Endodermal cell (in vitro differentiated cells): ENCODE measurements at regions not wholly inside any gene's neighbourhood (a gene's known extent, or its start where the extent isn't known, plus 50 kb on each side); places are given as distances from the start of the nearest gene placed in this dataset.

ENCODE experiments used
- DNase-seq: peaks from one replicate; pipeline ENCODE4 v3.0.0-alpha.2; 2017
- H3K27ac ChIP-seq: 2 replicates; pipeline ENCODE4 v1.5.1; 2013; ENCODE audit warnings: mild to moderate bottlenecking, low read depth, low read length, moderate library complexity
- H3K27me3 ChIP-seq: 2 replicates; pipeline ENCODE4 v1.6.1; 2013; ENCODE audit warnings: mild to moderate bottlenecking, low read length, moderate library complexity; ENCODE audit not compliant: insufficient read depth, control insufficient read depth, poor library complexity, severe bottlenecking
- H3K36me3 ChIP-seq: 2 replicates; pipeline ENCODE4 v1.7.0; 2013; ENCODE audit warnings: mild to moderate bottlenecking, low read length, moderate library complexity; ENCODE audit not compliant: control insufficient read depth, insufficient read depth
- H3K4me1 ChIP-seq: one replicate; pipeline ENCODE4 v1.7.0; 2013; ENCODE audit warnings: low read length; ENCODE audit not compliant: control insufficient read depth, insufficient read depth
- H3K4me3 ChIP-seq: 2 replicates; pipeline ENCODE4 v1.5.1; 2013; ENCODE audit warnings: mild to moderate bottlenecking, low read length, moderate library complexity
- H3K9ac ChIP-seq: 2 replicates; pipeline ENCODE4 v1.6.1; 2013; ENCODE audit warnings: mild to moderate bottlenecking, low read length, moderate library complexity; ENCODE audit not compliant: poor library complexity, severe bottlenecking; ENCODE audit errors: extremely low read depth
- H3K9me3 ChIP-seq: 2 replicates; pipeline ENCODE4 v1.6.1; 2013; ENCODE audit warnings: mild to moderate bottlenecking, low read length, moderate library complexity; ENCODE audit not compliant: control insufficient read depth
- H3K27ac Mint-ChIP-seq: 2 replicates; pipeline ENCODE4 v1.8.0; 2020; ENCODE audit warnings: mixed read lengths
- H3K27me3 Mint-ChIP-seq: 2 replicates; pipeline ENCODE4 v1.8.0; 2021; ENCODE audit warnings: mild to moderate bottlenecking, mixed read lengths; ENCODE audit not compliant: insufficient read depth
- H3K36me3 Mint-ChIP-seq: 2 replicates; pipeline ENCODE4 v1.8.0; 2020; ENCODE audit warnings: low read depth, mixed read lengths
- H3K4me1 Mint-ChIP-seq: 2 replicates; pipeline ENCODE4 v1.8.0; 2020; ENCODE audit warnings: mixed read lengths
- H3K4me3 Mint-ChIP-seq: 2 replicates; pipeline ENCODE4 v1.8.0; 2020; ENCODE audit warnings: mild to moderate bottlenecking, moderate library complexity, mixed read lengths
- H3K9me3 Mint-ChIP-seq: 2 replicates; pipeline ENCODE4 v1.8.0; 2020; ENCODE audit warnings: mild to moderate bottlenecking, mixed read lengths
- WGBS, 2 experiments: methylation state at CpG; one replicate each; pipeline versions ENCODE4 v1.1.5 to v1.1.7; 2013; ENCODE audit warnings: missing lambda C conversion rate in 2 of 2, mixed read lengths in 1 of 2; ENCODE audit not compliant: insufficient coverage in 1 of 2, insufficient read length in 1 of 2; 5-methylcytosine and 5-hydroxymethylcytosine counted together
- TF ChIP-seq, protein P1 (sequence below): fragments of 200-600 bp; sonication (generic); conservative IDR thresholded peaks from 2 replicates; pipeline ENCODE4 v1.5.0; 2021; ENCODE audit warnings: antibody characterized with exemption, mild to moderate bottlenecking

DNA sequence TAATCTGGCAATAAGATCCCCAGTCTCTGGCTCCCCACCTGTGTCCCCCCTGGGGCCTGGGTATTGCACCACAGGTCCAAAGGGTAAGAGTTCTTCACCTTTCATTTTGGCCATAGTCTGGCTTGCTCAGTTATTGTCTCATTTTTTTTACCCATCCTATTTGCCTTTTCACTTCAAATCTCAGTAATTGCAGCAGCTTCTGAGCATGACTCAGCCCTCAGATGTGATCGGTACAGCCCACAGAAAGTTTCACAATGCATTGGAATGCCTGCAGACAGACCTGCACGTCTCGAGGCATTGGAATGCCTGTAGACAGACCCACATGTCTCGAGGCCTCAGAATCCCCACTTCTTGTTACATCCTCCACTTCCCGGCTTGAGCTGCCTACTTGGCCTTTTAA, 173.6 kb downstream of the NUFIP1 start:
- Histone ChIP-seq H3K27me3 (no peaks in the 10 kb centered on the region), H3K4me1 (no peaks in the 10 kb centered on the region), H3K9me3 (no peaks in the 10 kb centered on the region), H3K4me3 (no peak overlapping the region), H3K36me3 (no peaks in the 10 kb centered on the region), H3K9ac (no peak overlapping the region), H3K27ac (no peak overlapping the region)
- H3K9me3 Mint-ChIP-seq, result no peaks in the 10 kb centered on the region
- TF ChIP-seq, protein P1, sequence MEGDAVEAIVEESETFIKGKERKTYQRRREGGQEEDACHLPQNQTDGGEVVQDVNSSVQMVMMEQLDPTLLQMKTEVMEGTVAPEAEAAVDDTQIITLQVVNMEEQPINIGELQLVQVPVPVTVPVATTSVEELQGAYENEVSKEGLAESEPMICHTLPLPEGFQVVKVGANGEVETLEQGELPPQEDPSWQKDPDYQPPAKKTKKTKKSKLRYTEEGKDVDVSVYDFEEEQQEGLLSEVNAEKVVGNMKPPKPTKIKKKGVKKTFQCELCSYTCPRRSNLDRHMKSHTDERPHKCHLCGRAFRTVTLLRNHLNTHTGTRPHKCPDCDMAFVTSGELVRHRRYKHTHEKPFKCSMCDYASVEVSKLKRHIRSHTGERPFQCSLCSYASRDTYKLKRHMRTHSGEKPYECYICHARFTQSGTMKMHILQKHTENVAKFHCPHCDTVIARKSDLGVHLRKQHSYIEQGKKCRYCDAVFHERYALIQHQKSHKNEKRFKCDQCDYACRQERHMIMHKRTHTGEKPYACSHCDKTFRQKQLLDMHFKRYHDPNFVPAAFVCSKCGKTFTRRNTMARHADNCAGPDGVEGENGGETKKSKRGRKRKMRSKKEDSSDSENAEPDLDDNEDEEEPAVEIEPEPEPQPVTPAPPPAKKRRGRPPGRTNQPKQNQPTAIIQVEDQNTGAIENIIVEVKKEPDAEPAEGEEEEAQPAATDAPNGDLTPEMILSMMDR, result no peak
- H3K36me3 Mint-ChIP-seq, result no peaks in the 10 kb centered on the region
- peak; percentile 67 for DNase-seq
- no peak overlapping the region for H3K27ac Mint-ChIP-seq
- WGBS, 2 experiments, result 56 to 79% methylated on average over 4 to 5 of the region's 5 CpGs
- H3K4me1 Mint-ChIP-seq, result peaks cover 17% of the 10 kb centered on the region
- H3K27me3 Mint-ChIP-seq, result peaks cover 2% of the 10 kb centered on the region
- H3K4me3 Mint-ChIP-seq, result no peak overlapping the region

DNA sequence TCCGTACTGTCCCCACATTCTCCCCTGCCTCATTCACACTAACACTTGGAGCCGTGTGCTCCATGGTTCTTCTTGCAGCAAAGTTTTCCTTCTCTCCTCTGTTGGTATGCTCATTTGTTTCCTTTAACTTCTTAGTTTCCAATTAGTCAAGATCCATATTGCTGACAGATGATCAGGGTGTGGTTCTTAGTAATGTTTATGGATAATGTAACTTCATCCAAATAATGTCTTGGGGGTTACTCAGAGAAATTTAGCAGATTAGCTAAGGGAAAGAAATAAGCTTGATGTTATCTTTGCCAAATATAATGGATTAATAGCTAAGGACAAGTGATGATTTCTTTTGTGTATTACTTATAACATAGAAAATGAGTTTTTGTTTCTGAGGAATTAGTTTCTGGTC, 174.4 kb downstream of the NUFIP1 start:
- H3K27ac ChIP-seq, result no peak overlapping the region
- no peaks in the 10 kb centered on the region for H3K36me3 ChIP-seq
- no peak for DNase-seq
- 94 to 97% methylated on average over 2 of the region's 2 CpGs for WGBS, 2 experiments
- Mint-ChIP-seq H3K4me3 (no peak overlapping the region), H3K36me3 (no peaks in the 10 kb centered on the region), H3K4me1 (peaks cover 20% of the 10 kb centered on the region), H3K9me3 (no peaks in the 10 kb centered on the region), H3K27ac (no peak overlapping the region), H3K27me3 (no peaks in the 10 kb centered on the region)
- no peaks in the 10 kb centered on the region for H3K4me1 ChIP-seq
- H3K4me3 ChIP-seq, result no peak overlapping the region
- H3K9ac ChIP-seq, result no peak overlapping the region
- no peaks in the 10 kb centered on the region for H3K9me3 ChIP-seq
- TF ChIP-seq, protein P1, result no peak
- H3K27me3 ChIP-seq, result no peaks in the 10 kb centered on the region

DNA sequence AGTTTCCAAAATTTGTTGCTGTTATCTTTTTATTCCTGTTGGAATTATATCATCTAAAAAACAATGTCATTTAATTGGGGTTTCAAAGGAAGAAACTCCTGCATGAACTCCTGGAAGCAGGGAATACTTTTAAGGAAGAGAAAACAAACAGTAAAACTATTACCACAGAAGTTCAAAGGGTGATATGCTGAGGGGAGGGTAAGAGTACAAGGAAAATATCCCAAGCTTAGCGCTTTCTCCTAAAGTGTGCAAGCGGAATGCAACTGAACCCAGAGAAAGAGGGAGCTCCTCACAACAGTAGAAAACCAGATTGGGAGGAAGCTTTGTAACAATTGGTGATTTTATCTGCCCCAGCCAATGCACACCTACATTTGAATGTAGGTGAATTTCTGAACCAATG, 175.1 kb downstream of the NUFIP1 start:
- H3K4me1 ChIP-seq, result no peaks in the 10 kb centered on the region
- TF ChIP-seq, protein P1, result no peak
- DNase-seq, result no peak
- Mint-ChIP-seq H3K36me3 (no peaks in the 10 kb centered on the region), H3K9me3 (no peaks in the 10 kb centered on the region), H3K27ac (no peak overlapping the region), H3K4me3 (no peak overlapping the region), H3K4me1 (peaks cover 20% of the 10 kb centered on the region), H3K27me3 (no peaks in the 10 kb centered on the region)
- no peak overlapping the region for H3K9ac ChIP-seq
- H3K27me3 ChIP-seq, result no peaks in the 10 kb centered on the region
- no peaks in the 10 kb centered on the region for H3K9me3 ChIP-seq
- no peak overlapping the region for H3K4me3 ChIP-seq
- no peak overlapping the region for H3K27ac ChIP-seq
- 100% methylated on average over 2 of the region's 2 CpGs for WGBS, 2 experiments
- H3K36me3 ChIP-seq, result no peaks in the 10 kb centered on the region
